GM18508 (cell line): ENCODE measurements at regions not wholly inside any gene's neighbourhood (a gene's known extent, or its start where the extent isn't known, plus 50 kb on each side); places are given as distances from the start of the nearest gene placed in this dataset.
"Not testable (repeated sequence)": the region's sequence is repeated elsewhere in the genome, so short reads cannot be mapped to it uniquely, and the experiment has no call there.

ENCODE experiments used
- ATAC-seq: cut with Tn5 transposase; IDR thresholded peaks from one replicate; pipeline ENCODE4 v1.9.1; 2021; ENCODE audit warnings: moderate number of reproducible peaks; ENCODE audit not compliant: insufficient read depth, unreplicated experiment

GRCh38 chr12:46711756-46712155 lies 114.0 kb downstream of the SLC38A4 start:
- ATAC-seq = no peak

- no peak for ATAC-seq
These were observed 115.6 kb downstream of the SLC38A4 start for GRCh38 chr12:46710125-46710743.

GRCh38 chr12:46702581-46703344 lies 123.0 kb downstream of the SLC38A4 start:
- no peak for ATAC-seq

GRCh38 chr12:46701356-46701755 lies 124.4 kb downstream of the SLC38A4 start:
- no peak for ATAC-seq

GRCh38 chr12:46699986-46700385 lies 125.8 kb downstream of the SLC38A4 start:
- no peak for ATAC-seq

- no peak for ATAC-seq
These were observed 127.8 kb downstream of the SLC38A4 start for GRCh38 chr12:46698003-46698402.

- no peak for ATAC-seq
These were observed 132.3 kb downstream of the SLC38A4 start for GRCh38 chr12:46693518-46693917.

- ATAC-seq = no peak
These were observed 132.8 kb downstream of the SLC38A4 start for GRCh38 chr12:46693034-46693433.

GRCh38 chr12:46692606-46693005 lies 133.2 kb downstream of the SLC38A4 start:
- ATAC-seq = no peak

GRCh38 chr12:46686267-46686942 lies 139.4 kb downstream of the SLC38A4 start:
- ATAC-seq = no peak

- ATAC-seq = not testable (repeated sequence)
These were observed 141.6 kb downstream of the SLC38A4 start for GRCh38 chr12:46684243-46684642.

- no peak for ATAC-seq
These were observed 143.6 kb downstream of the SLC38A4 start for GRCh38 chr12:46682148-46682547.

- ATAC-seq = no peak
These were observed 145.3 kb downstream of the SLC38A4 start for GRCh38 chr12:46680506-46680905.

GRCh38 chr12:46679754-46680153 lies 146.0 kb downstream of the SLC38A4 start:
- no peak for ATAC-seq

GRCh38 chr12:46678426-46678825 lies 147.4 kb downstream of the SLC38A4 start:
- no peak for ATAC-seq

GRCh38 chr12:46677749-46678148 lies 148.0 kb downstream of the SLC38A4 start:
- no peak for ATAC-seq

GRCh38 chr12:46676797-46677520 lies 148.8 kb downstream of the SLC38A4 start:
- no peak for ATAC-seq

GRCh38 chr12:46676396-46676795 lies 149.4 kb downstream of the SLC38A4 start:
- no peak for ATAC-seq

- ATAC-seq = no peak
These were observed 150.1 kb downstream of the SLC38A4 start for GRCh38 chr12:46675736-46676135.

- no peak for ATAC-seq
These were observed 151.0 kb downstream of the SLC38A4 start for GRCh38 chr12:46674800-46675199.

- ATAC-seq = no peak
These were observed 151.7 kb downstream of the SLC38A4 start for GRCh38 chr12:46674129-46674528.
